GM19035 (cell line): ENCODE measurements at regions not wholly inside any gene's neighbourhood (a gene's known extent, or its start where the extent isn't known, plus 50 kb on each side); places are given as distances from the start of the nearest gene placed in this dataset.
"Not testable (repeated sequence)": the region's sequence is repeated elsewhere in the genome, so short reads cannot be mapped to it uniquely, and the experiment has no call there.

Experiments
- ATAC-seq: cut with Tn5 transposase; IDR thresholded peaks from one replicate; pipeline ENCODE4 v1.9.1; 2021; ENCODE audit not compliant: unreplicated experiment

GRCh38 chrX:113935518-113935917 is 648.4 kb upstream of the HTR2C start:
- ATAC-seq = no peak

DNA sequence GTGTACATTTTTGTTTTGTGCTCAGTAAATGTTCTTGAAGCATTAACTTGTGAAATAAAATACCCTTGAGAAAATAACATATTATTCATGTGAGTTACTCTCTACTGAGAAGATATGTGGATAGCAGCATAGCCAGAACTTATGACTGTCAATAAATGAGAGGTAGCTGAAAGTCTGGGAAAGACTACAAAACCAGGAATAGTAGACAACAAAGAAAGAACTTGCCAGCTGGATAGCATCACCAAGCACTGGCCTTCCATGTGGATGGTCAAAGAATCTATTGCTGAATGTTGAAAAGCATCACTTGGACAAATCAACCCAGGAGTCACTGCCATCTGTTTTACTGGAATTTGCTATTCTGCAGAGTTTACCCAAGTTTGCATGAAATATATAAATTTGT is 650.0 kb upstream of the HTR2C start:
- ATAC-seq = no peak

GRCh38 chrX:113929004-113929403 is 654.9 kb upstream of the HTR2C start:
- ATAC-seq = no peak

- no peak for ATAC-seq
These were observed 663.2 kb upstream of the HTR2C start for GRCh38 chrX:113920661-113921060.

DNA sequence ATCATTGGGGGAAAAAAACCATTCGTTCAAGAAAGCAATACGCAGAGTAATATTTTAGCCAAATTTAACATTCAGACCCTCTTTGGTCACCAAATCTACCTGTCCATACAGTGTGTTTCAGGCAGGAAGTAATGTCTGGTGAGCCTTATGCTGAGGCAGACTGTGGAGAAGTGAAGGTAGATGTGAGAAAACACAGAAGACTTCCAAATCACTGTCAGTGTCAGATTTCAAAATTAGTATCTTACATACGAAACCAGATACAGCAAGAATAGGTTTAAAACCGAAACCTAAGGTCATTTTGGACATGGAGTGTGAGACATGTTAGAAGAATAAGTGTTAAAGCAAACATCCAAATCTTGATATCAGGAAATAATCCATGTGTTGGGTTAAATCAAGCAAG is 664.5 kb upstream of the HTR2C start:
- no peak for ATAC-seq

DNA sequence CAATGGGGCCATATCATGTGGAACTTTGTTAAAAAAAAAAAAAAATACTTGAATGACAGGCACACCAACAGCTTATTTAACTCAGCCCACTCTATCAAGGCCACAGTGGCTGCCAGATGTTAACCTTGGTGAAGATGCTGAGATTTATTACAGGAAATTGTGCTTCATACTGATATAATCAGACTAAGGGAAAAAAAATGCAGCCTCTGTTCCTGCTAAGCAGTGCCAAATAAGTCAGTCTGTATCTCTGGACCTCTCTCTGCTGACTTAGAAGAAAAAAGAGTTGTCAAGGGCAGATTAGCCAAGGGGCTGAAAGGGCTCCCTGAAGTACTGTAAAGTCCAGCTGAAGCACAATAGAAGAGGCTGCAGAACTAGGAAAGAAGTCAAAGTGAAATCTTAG is 677.7 kb upstream of the HTR2C start:
- ATAC-seq = no peak

GRCh38 chrX:113892891-113893290 is 691.0 kb upstream of the HTR2C start:
- ATAC-seq = no peak

- no peak for ATAC-seq
These were observed 691.5 kb upstream of the HTR2C start for GRCh38 chrX:113892401-113892800.

DNA sequence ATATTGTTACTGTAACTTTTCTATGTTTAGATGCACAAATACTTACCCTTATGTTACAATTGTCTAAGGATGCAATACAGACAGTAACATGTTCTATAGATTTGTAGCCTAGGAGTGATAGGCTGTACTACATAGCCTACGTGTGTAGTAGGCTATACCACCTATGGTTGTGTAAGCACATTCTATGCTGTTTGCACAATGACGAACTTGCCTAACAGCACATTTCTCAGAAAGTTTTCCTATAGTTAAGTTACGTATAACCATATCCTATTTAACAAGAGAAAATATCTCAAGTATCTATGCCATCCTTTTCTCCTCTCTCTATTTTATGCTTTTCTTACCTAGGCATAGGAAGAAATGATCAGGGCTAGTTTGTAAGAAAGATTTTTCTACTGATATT is 710.8 kb upstream of the HTR2C start:
- no peak for ATAC-seq

GRCh38 chrX:113868711-113869110 is 715.2 kb upstream of the HTR2C start:
- no peak for ATAC-seq

DNA sequence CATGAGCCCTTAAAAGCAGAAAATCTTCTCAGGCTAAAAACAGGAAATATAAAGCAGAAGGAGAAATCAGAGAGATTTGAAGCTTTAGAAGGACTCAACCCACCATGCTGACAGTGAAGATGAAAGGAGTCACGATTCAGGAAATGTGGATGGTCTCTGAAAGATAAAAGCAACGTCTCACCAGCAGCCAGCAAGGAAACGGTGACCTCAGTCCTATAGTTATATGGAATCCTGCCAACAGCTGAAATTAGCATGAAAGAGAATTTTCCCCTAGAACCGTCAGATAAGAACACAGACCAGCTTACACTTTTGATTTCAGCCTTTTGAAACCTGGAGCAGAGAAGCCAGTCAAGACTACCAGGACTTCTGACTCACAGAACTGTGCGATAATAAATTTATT is 715.7 kb upstream of the HTR2C start:
- ATAC-seq = no peak

DNA sequence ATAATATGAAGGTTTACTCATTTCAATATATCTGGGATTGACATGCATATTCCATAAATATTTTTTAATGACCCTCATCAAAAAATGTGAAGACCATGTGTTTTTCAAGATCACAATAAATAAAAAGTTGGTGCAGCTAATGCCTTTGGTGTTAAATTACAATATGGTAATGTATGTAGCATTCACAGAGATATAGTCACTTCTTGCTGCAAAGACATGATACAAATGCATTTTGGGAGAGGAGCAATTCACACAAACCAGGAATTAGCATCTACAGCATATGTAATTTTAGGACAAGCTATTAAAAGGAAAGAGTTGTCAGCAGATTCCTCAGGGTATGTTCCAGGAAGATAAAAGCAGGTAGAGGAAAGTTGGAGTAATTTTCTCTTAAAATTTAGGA is 734.5 kb upstream of the HTR2C start:
- no peak for ATAC-seq

GRCh38 chrX:113833096-113834055 is 750.5 kb upstream of the HTR2C start:
- ATAC-seq = no peak

DNA sequence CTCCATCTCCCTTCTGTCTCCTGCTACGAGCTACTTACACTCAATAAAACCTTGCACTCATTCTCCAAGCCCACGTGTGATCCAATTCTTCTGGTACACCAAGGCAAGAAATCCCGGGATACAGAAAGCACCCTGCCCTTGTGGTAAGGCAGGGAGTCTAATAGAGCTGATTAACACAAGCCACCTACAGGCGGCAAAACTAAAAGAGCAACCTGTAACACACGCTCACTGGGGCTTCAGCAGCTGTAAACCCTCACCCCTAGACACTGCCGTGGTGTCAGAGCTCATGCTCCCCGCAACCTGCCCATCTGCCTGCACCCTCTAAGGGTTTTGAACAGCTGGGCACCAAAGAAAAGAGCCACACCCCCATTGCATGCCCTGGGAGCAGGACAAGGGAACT is 755.4 kb upstream of the HTR2C start:
- no peak for ATAC-seq

- no peak for ATAC-seq
These were observed 765.5 kb upstream of the HTR2C start for GRCh38 chrX:113818346-113818745.

- ATAC-seq = no peak
These were observed 779.1 kb upstream of the HTR2C start for GRCh38 chrX:113804819-113805218.

DNA sequence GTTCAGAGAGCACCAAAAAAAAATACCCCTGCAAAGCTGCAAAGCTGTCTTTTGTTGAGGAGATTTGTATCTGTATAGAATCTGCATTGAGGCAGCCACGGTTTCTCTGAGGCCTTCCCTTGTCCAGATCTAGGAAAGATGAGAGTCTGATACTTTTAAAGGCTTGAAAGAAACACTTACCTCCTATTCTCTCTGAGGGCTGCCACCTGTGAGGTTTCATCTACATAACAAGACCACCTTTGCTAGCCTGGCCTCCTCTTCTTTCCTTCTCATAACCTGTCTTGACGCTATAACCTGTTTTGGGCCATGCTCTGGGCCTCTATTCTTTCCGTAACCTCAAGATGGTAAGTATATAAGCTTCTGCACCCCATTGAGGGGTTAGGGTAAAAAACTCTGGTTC is 779.6 kb upstream of the HTR2C start:
- no peak for ATAC-seq

- no peak for ATAC-seq
These were observed 781.0 kb upstream of the HTR2C start for GRCh38 chrX:113802837-113803236.

DNA sequence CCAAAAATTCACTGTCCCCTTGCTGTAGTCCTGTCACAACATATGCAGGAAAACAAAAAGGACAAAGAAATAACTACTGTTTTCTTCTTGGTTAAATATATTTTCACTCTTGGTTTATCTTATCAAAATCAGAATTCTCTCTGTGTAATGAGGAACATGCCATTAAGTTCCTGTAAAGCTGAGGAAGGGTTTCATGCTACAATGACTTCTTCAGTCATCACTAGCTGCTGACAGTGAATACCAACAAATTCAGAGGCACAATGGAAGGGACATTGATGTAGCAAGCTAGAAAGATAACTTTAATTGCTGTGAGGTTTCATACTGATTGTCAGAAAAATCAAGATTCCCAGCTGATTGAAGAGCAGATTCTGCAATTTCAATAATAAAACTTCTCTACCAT is 782.9 kb upstream of the HTR2C start:
- no peak for ATAC-seq

DNA sequence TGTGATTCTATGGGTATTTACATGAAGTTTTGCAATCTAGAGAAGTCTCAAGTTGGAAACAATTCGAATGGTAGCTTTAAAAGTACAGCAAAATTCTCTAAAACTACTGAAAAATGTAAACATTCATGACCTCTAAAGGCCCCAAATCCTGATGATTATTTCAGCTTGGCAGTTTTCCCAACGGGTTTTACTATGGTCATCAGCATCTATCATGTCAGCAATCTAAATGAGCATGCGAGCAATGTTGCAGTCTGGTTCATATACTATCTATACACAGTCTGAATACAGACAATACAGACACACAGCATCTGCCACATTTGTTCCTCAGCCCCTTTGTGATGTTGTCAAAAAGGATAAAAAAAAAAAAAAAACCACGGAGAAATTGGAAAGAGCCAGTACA is 790.3 kb upstream of the HTR2C start:
- no peak for ATAC-seq

- ATAC-seq = no peak
These were observed 792.9 kb upstream of the HTR2C start for GRCh38 chrX:113790987-113791386.

DNA sequence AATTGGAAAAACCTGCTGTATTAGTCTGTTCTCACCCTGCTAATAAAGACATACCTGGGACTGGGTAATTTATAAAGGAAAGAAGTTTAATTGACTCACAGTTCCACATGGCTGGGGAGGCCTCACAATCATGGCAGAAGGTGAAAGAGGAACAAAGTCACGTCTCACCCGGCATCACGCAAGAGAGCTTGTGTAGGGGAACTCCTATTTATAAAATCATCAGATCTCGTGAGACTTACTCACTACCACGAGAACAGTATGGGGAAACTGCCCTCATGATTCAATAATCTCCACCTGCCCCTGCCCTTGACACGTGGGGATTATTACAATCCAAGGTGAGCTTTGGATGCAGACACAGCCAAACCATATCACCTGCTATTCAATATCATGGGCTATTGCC is 799.1 kb upstream of the HTR2C start:
- ATAC-seq = not testable (repeated sequence)

- no peak for ATAC-seq
These were observed 813.1 kb upstream of the HTR2C start for GRCh38 chrX:113770806-113771205.
